Upper lobe of left lung (tissue), 6 donors: ENCODE measurements at regions not wholly inside any gene's neighbourhood (a gene's known extent, or its start where the extent isn't known, plus 50 kb on each side); places are given as distances from the start of the nearest gene placed in this dataset.
"Not testable (repeated sequence)": the region's sequence is repeated elsewhere in the genome, so short reads cannot be mapped to it uniquely, and the experiment has no call there.

Experiments used
- ATAC-seq, 2 donors: fragments of 200-7000 bp; cut with Tn5 transposase; one replicate each; pipeline ENCODE4 v1.9.1; 2022; ENCODE audit warnings: mild to moderate bottlenecking in 2 of 2, moderate library complexity in 2 of 2; ENCODE audit not compliant: low FRiP score in 2 of 2
- DNase-seq, 2 donors: peaks; one replicate each; pipeline ENCODE4 v3.0.0-alpha.2; 2019 to 2020
- H3K27ac ChIP-seq, 4 donors: fragments of 200-600 bp; sonication (generic); one replicate each; pipeline ENCODE4 v1.5.1; 2016 to 2019
- H3K27me3 ChIP-seq, 4 donors: fragments of 200-600 bp; sonication (generic); one replicate each; pipeline ENCODE4 v1.5.1; 2017 to 2019
- H3K36me3 ChIP-seq, 4 donors: fragments of 200-600 bp; sonication (generic); one replicate each; pipeline ENCODE4 v1.5.1; 2016 to 2019
- H3K4me1 ChIP-seq, 4 donors: fragments of 200-600 bp; sonication (generic); one replicate each; pipeline ENCODE4 v1.5.1; 2018 to 2019
- H3K4me3 ChIP-seq, 4 donors: fragments of 200-600 bp; sonication (generic); one replicate each; pipeline ENCODE4 v1.5.1; 2017 to 2019; ENCODE audit warnings: mild to moderate bottlenecking in 2 of 4, moderate library complexity in 1 of 4
- H3K9me3 ChIP-seq, 4 donors: fragments of 200-600 bp; sonication (generic); one replicate each; pipeline ENCODE4 v1.5.1; 2018 to 2019
- EP300 ChIP-seq, 4 donors: sonication (generic); formaldehyde crosslinking; IDR thresholded peaks; one replicate each; pipeline ENCODE4 v1.5.1; 2017; ENCODE audit warnings: antibody characterized with exemption in 4 of 4, control low read depth in 2 of 4
- POLR2A ChIP-seq, 4 donors: fragments of 450-650 bp; IDR thresholded peaks; one replicate each; pipeline ENCODE4 v1.5.1; 2016 to 2017; ENCODE audit warnings: antibody characterized with exemption in 4 of 4, mild to moderate bottlenecking in 2 of 4
- POLR2AphosphoS5 ChIP-seq, 2 donors: sonication (generic); formaldehyde crosslinking; IDR thresholded peaks; one replicate each; pipeline ENCODE4 v1.5.1; 2017; ENCODE audit warnings: antibody characterized with exemption in 2 of 2
- WGBS, 2 donors: methylation state at CpG; one replicate each; pipeline ENCODE4 v1.1.5; 2017 to 2018; 5-methylcytosine and 5-hydroxymethylcytosine counted together
- TF ChIP-seq, protein P1 (sequence below), 6 experiments: fragments of 450-650 bp in 4 of 6; fragments of 200-600 bp in 2 of 6; sonication (generic) in 2 of 6; IDR thresholded peaks; one replicate each; pipeline ENCODE4 v1.5.1; 2016 to 2019; ENCODE audit warnings: antibody characterized with exemption in 6 of 6
- donor health status: DM: no; HTN: no; CAD: no; lungs with moderate emphysema.
- donor health status: DM: no; HTN: yes; CAD: no; lungs with severe emphysema.

DNA sequence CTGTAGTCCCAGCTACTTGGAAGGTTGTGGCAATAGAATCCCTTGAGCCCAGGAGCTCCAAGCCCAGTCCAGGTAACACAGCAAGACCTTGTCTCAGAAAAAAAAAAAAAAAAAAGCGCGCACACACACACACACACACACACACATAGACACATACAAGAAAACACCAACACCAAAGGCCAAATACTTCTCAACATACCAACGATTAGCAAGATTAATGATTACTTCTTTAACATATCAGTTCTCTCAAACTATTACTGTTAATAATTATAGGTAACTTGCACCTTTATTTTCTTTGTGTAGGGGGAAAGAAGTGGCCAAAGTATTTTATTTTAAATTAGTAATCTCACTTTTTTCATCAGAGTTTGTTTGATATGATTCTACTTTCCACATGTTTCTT lies 289.5 kb upstream of the ADGRL2 start:
- H3K4me1 ChIP-seq = peaks cover 5 to 15% (median 9%) of the 10 kb centered on the region in 4 donors
- DNase-seq (no peak), ATAC-seq (no peak)
- 75 to 88% methylated on average over 3 of the region's 3 CpGs for WGBS, 2 donors
- no peaks in the 10 kb centered on the region for H3K9me3 ChIP-seq
- H3K4me3 ChIP-seq = no peak overlapping the region
- TF ChIP-seq POLR2AphosphoS5 (IDR thresholded peaks at IDR 0.05) = no peak
- TF ChIP-seq, protein P1, sequence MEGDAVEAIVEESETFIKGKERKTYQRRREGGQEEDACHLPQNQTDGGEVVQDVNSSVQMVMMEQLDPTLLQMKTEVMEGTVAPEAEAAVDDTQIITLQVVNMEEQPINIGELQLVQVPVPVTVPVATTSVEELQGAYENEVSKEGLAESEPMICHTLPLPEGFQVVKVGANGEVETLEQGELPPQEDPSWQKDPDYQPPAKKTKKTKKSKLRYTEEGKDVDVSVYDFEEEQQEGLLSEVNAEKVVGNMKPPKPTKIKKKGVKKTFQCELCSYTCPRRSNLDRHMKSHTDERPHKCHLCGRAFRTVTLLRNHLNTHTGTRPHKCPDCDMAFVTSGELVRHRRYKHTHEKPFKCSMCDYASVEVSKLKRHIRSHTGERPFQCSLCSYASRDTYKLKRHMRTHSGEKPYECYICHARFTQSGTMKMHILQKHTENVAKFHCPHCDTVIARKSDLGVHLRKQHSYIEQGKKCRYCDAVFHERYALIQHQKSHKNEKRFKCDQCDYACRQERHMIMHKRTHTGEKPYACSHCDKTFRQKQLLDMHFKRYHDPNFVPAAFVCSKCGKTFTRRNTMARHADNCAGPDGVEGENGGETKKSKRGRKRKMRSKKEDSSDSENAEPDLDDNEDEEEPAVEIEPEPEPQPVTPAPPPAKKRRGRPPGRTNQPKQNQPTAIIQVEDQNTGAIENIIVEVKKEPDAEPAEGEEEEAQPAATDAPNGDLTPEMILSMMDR (IDR thresholded peaks at IDR 0.05) = no peak
- TF ChIP-seq EP300 (IDR thresholded peaks at IDR 0.05) = no peak
- TF ChIP-seq POLR2A (IDR thresholded peaks at IDR 0.05) = no peak
- H3K27ac ChIP-seq = no peak overlapping the region
- no peaks in the 10 kb centered on the region for H3K36me3 ChIP-seq
- no peaks in the 10 kb centered on the region for H3K27me3 ChIP-seq

- WGBS, 2 donors = 91% methylated on average over 3 of the region's 3 CpGs
- TF ChIP-seq EP300 (IDR thresholded peaks at IDR 0.05) (no peak), POLR2AphosphoS5 (IDR thresholded peaks at IDR 0.05) (no peak), POLR2A (IDR thresholded peaks at IDR 0.05) (no peak)
- TF ChIP-seq, protein P1 (IDR thresholded peaks at IDR 0.05) = no peak
- Histone ChIP-seq H3K27ac (no peak overlapping the region), H3K4me3 (no peak overlapping the region), H3K27me3 (no peaks in the 10 kb centered on the region), H3K4me1 (peaks cover 5 to 15% (median 9%) of the 10 kb centered on the region in 4 donors), H3K36me3 (no peaks in the 10 kb centered on the region), H3K9me3 (no peaks in the 10 kb centered on the region)
- no peak for ATAC-seq
- DNase-seq = no peak
Measured at GRCh38 chr1:81510701-81511100, 290.0 kb upstream of the ADGRL2 start.

- TF ChIP-seq POLR2AphosphoS5 (IDR thresholded peaks at IDR 0.05) (no peak), POLR2A (IDR thresholded peaks at IDR 0.05) (no peak), EP300 (IDR thresholded peaks at IDR 0.05) (no peak)
- TF ChIP-seq, protein P1 (IDR thresholded peaks at IDR 0.05) = no peak
- Histone ChIP-seq H3K4me3 (no peak overlapping the region), H3K27me3 (no peaks in the 10 kb centered on the region), H3K27ac (peak overlapping the region in 1 of 4 donors; percentile 20), H3K9me3 (no peaks in the 10 kb centered on the region), H3K36me3 (no peaks in the 10 kb centered on the region), H3K4me1 (peaks cover 5 to 15% (median 9%) of the 10 kb centered on the region in 4 donors)
- DNase-seq (peak in 1 of 2 donors; percentile 24), ATAC-seq (no peak)
- WGBS, 2 donors = 30 to 39% methylated on average over 5 of the region's 5 CpGs
Measured at GRCh38 chr1:81509594-81509993, 291.1 kb upstream of the ADGRL2 start.

- no peak for DNase-seq
- WGBS, 2 donors = 86% methylated on average over 1 of the region's 1 CpG
- Histone ChIP-seq H3K36me3 (no peaks in the 10 kb centered on the region), H3K4me1 (peaks cover 5 to 15% (median 9%) of the 10 kb centered on the region in 4 donors), H3K4me3 (no peak overlapping the region), H3K9me3 (no peaks in the 10 kb centered on the region), H3K27ac (no peak overlapping the region), H3K27me3 (no peaks in the 10 kb centered on the region)
- TF ChIP-seq POLR2AphosphoS5 (IDR thresholded peaks at IDR 0.05) (no peak), POLR2A (IDR thresholded peaks at IDR 0.05) (no peak), EP300 (IDR thresholded peaks at IDR 0.05) (no peak)
- TF ChIP-seq, protein P1 (IDR thresholded peaks at IDR 0.05) = no peak
- ATAC-seq = no peak
Measured at GRCh38 chr1:81506699-81507098, 294.0 kb upstream of the ADGRL2 start.

- WGBS, 2 donors = 84 to 96% methylated on average over 4 of the region's 4 CpGs
- Histone ChIP-seq H3K4me3 (no peak overlapping the region), H3K36me3 (no peaks in the 10 kb centered on the region), H3K9me3 (no peaks in the 10 kb centered on the region), H3K27ac (no peak overlapping the region), H3K4me1 (peaks cover 5 to 15% (median 9%) of the 10 kb centered on the region in 4 donors), H3K27me3 (no peaks in the 10 kb centered on the region)
- TF ChIP-seq EP300 (IDR thresholded peaks at IDR 0.05) (no peak), POLR2AphosphoS5 (IDR thresholded peaks at IDR 0.05) (no peak), POLR2A (IDR thresholded peaks at IDR 0.05) (no peak)
- TF ChIP-seq, protein P1 (IDR thresholded peaks at IDR 0.05) = no peak
- ATAC-seq = no peak
- no peak for DNase-seq
Measured at GRCh38 chr1:81505831-81506230, 294.9 kb upstream of the ADGRL2 start.

- peak in 1 of 2 donors; percentile 37 for DNase-seq
Measured at GRCh38 chr1:81504820-81505219, 295.9 kb upstream of the ADGRL2 start.

GRCh38 chr1:81502705-81503104 lies 298.0 kb upstream of the ADGRL2 start:
- DNase-seq = peak in 1 of 2 donors; percentile 57
- H3K27me3 ChIP-seq, H3K4me1 ChIP-seq, H3K4me3 ChIP-seq, H3K36me3 ChIP-seq, H3K27ac ChIP-seq, ATAC-seq, H3K9me3 ChIP-seq: not testable (repeated sequence)
- WGBS, 2 donors = 93 to 97% methylated on average over 14 to 18 of the region's 18 CpGs

More at GRCh38 chr1:81504820-81505219, 295.9 kb upstream of the ADGRL2 start:
- not testable (repeated sequence) for H3K27me3 ChIP-seq, H3K9me3 ChIP-seq, H3K4me3 ChIP-seq, H3K27ac ChIP-seq, H3K36me3 ChIP-seq
- WGBS, 2 donors = 94 to 96% methylated on average over 8 to 11 of the region's 16 CpGs
- ATAC-seq = peak in 1 of 2 donors; percentile 4
- peaks cover 5 to 10% (median 9%) of the 10 kb centered on the region in 4 donors for H3K4me1 ChIP-seq

- not testable (repeated sequence) for H3K4me3 ChIP-seq, H3K9me3 ChIP-seq, H3K27me3 ChIP-seq, H3K36me3 ChIP-seq, ATAC-seq, H3K4me1 ChIP-seq, H3K27ac ChIP-seq
- WGBS, 2 donors = 96 to 99% methylated on average over 10 to 15 of the region's 15 CpGs
- peak in 1 of 2 donors; percentile 71 for DNase-seq
Measured at GRCh38 chr1:81501485-81501884, 299.2 kb upstream of the ADGRL2 start.
